ENCODE measurements at regions not wholly inside any gene's neighbourhood (a gene's known extent, or its start where the extent isn't known, plus 50 kb on each side); places are given as distances from the start of the nearest gene placed in this dataset.
"Not testable (repeated sequence)": the region's sequence is repeated elsewhere in the genome, so short reads cannot be mapped to it uniquely, and the experiment has no call there.

DNA sequence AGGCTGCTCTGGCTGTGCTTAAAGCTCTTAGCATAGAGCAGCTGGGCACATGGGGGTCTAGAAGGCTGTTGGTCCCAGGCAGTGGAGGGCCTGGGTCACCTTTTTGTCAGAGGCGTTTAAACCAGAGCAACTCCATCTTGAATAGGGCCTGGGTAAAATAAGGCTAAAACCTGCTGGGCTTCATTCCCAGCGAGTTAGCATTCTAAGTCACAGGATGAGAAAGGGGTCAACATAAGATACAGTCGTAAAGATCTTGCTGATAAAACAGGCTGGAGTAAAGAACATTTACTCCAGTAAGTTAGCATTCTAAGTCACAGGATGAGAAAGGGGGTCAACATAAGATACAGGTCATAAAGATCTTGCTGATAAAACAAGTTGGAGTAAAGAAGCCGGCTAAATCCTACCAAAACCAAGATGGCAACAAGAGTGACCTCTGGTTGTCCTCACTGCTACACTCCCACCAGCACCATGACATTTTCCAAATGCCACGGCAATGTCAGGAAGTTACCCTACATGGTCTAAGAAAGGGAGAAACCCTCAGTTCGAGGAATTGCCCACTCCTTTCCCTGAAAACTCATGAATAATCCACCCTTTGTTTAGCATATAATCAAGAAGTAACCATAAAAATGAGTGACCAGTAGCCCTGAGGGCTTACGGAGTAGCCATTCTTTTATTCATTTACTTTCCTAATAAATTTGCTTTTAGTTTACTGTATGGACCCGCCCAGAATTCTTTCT is 96.8 kb upstream of the PCBD1 start:
- DNase-seq = no peak
- in situ Hi-C loops (cut with HindIII; ENCODE audit: low pct_ligation_motif_present, low pct_unique_long_range_greater_than_20kb, low sequenced_read_pairs) = no loop called here

DNA sequence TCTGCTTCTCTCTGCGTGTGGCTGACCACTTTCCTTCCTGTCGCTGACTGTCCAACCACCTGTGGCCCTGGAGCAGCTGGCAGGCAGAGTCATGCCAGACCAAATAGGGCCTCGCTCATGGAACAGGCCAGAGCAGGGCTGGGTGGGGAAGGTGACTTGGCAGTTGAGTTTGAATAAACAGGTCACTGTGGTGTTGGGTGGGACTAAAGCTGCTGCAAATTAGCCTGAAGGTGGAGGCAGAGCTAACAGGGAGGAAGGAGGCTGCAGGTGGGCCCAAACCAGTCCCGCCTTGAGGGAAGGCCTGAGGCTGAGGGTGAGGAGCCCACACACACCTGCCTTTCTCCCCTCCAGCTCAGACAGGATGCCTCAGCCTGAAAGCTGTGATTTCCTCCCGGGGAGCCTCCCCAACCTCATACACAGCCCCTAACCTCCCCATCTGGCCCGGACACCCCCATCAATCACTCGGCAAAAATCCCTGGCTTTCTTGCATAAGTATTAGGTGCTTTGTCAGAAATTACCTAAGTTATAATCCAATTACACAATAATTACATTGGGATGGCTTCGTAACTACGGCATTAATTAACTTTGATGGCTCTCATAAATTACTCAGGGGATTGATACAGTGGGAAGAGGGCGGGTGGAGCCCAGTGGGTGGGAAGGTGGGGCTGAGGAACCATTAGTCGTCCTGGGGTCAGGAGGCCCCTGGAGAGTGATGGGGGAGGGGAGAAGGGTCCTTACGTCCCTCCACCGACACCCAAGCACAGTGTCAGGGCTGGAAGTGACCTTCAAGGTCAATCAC is 97.7 kb upstream of the PCBD1 start:
- DNase-seq = no peak

DNA sequence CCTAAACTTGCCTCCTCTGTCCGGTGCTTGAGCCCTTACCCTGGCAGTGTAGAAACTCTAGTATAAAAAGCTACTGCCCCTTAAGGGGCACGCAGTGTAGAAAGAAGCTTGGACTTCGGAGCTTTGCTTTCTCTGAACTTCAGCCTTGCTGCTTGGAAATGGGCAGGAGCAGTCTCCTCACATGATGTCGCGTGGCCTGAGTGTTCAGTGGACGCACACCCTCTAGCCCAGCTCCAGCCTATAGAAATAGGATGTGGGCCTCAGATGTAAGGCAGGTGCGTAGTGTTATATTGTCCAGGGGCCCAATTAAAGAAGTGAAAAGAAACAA is 98.2 kb upstream of the PCBD1 start:
- DNase-seq = no peak
- in situ Hi-C loops (cut with HindIII; ENCODE audit: low pct_ligation_motif_present, low pct_unique_long_range_greater_than_20kb, low sequenced_read_pairs) = no loop called here

More for the DNA sequence above, 97.7 kb upstream of the PCBD1 start:
- in situ Hi-C loops (cut with HindIII; ENCODE audit: low pct_ligation_motif_present, low pct_unique_long_range_greater_than_20kb, low sequenced_read_pairs) = no loop called here

DNA sequence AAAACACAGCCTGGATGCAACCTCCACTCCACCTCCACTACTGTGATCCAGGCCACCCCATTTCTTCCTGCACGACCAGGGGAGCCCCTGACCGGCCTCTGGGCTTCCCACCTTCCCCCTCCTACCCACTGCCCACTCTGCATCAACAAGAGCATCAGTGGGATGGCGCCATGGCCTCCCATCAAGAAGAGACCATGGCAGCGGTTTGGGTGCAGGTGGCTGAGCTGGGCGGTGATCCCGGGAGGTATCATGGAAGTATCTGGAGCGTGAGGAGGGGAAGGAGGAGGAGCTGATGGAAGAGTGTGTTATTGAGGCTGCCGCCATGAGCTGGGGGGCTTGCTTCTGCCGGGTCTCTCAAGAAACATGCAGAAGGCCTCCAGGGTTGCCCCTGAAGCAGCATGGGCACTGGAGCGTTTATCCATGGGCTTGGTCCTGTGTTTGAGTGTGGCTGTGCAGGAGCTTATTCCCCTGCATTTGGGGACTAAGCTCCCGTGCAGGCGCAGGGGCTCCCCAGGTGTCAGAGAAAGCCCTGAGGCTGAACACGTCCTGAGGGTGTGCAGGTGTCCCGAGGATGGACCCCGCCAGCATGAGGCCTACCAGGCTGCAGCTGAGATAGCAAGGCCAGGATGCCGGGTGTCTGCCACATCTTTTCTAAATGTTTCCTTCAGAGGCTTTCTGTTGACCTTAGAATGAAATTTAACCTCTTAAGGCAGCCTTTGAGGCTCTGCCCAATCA is 99.2 kb upstream of the PCBD1 start:
- no peak for DNase-seq
- in situ Hi-C loops (cut with HindIII; ENCODE audit: low pct_ligation_motif_present, low pct_unique_long_range_greater_than_20kb, low sequenced_read_pairs) = no loop called here

DNA sequence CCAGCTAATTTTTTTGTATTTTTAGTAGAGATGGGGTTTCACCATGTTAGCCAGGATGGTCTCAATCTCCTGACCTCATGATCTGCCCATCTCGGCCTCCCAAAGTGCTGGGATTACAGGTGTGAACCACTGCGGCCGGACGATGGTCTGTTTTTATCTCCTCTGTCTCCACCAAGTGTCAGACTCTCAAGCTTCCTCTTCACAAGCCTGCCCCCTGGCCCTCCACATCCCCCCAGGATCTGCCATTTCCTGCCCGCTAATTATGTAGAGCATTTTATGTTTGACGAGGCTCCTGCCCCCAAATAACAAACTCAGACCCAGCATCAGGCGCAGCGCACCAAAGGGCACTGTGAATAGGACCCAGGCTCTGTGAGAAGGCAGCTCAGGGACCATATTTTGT is 101.8 kb upstream of the PCBD1 start:
- in situ Hi-C loops (cut with HindIII; ENCODE audit: low pct_ligation_motif_present, low pct_unique_long_range_greater_than_20kb, low sequenced_read_pairs); DNase-seq: not testable (repeated sequence)

DNA sequence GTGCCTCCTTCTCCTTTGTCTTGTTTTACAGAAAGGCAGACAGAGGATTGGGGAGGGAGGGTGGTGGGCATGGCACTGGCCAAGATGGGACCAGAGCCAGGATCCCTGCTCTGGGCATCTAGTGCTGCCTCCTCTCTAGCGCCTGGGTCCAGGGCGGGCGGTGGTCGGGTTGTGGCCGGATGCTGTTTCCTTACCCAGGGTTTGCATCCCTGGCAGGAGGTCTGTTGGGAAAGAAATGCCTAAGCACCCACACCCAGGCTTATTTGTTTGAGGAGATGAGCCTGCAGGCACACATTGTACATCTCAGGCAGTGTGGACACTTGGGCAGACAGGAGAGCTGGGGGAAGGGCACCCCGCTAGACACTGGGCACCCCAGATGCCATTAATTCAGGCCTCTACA is 102.3 kb upstream of the PCBD1 start:
- in situ Hi-C loops (cut with HindIII; ENCODE audit: low pct_ligation_motif_present, low pct_unique_long_range_greater_than_20kb, low sequenced_read_pairs) = no loop called here

DNA sequence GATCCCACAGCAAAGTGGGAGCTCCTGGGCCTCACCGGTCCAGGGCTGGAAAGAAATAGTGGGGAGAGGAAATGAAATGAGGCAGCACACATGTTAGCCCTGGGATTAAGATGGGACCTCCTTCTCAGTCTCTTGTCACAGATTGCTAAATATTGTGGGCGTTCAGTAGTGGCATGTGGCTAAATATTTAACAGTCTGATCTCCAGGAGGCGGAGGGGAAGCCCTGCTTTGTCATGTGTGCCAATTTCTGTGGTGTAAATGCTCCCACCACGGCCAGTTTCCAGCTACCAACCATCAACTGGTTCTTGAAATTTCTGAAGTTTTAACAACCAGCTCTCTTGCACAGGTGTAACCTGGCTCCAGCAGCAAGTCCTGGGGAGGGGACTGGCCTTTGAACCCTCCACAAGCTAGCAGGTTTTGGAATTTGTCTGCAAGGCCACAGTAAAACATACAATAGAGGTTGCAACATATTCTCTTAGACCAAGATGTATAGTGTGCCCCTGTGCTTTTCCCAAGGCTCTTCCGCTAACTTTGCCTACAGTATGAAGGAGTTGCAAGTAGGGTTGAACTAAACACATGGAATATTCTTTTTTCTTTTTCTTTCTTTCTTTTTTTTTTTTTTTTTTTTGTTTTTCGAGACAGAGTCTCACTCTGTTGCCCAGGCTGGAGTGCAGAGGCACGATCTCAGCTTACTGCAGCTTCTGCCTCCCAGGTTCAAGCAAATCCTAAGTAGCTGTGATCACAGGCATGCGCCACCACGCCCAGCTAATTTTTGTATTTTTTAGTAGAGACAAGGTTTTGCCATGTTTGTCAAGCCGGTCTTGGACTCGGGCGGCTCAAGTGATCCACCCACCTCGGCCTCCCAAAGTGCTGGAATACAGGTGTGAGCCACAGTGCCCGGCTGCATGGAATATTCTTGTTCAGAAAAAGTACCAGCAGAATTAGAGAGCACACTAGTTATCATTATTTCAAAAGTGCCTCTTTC is 103.1 kb upstream of the PCBD1 start:
- in situ Hi-C loops (cut with HindIII; ENCODE audit: low pct_ligation_motif_present, low pct_unique_long_range_greater_than_20kb, low sequenced_read_pairs) = no loop called here
- no peak for DNase-seq

More for the DNA sequence above, 102.3 kb upstream of the PCBD1 start:
- DNase-seq = no peak

DNA sequence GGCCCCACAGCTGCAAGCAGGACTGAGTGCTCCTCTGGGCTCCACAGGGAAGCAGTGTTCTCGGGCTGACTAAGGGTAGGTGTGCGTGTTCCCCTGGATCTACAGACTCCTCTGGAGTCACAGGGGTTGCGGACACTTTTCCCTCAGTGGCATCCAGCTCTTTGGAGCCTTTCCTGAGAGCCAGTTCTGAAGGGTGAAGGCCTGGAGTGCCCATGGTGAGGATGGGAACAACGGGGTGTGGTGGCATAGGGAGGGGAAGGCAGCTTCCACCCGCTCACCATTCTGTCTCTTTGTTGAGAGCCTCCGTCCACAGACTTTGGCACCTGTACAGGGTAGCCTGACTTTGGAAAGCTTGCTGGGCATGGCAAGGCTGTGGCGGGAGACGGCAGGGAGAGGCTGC is 104.1 kb upstream of the PCBD1 start:
- in situ Hi-C loops (cut with HindIII; ENCODE audit: low pct_ligation_motif_present, low pct_unique_long_range_greater_than_20kb, low sequenced_read_pairs) = no loop called here

DNA sequence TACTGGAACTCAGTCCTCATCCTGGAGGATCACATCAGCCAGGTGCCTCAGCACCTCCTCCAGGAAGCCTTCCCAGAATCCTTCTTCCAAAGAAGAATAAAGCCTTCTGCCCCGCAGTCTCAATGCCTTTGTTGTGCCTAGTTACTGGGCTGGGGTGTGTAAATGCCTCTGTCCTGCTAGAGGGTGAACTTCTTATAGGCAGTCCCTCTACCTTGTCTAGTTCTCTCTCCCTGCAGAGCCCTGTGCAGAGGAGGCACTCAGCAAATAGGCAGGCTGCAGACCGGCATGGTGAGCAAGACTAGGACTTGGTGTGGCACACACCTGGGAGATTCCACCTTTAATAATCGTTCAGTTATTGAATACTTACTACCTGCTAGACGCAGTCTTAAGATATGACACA is 104.7 kb upstream of the PCBD1 start:
- DNase-seq = no peak

More for the DNA sequence above, 104.1 kb upstream of the PCBD1 start:
- DNase-seq = no peak

DNA sequence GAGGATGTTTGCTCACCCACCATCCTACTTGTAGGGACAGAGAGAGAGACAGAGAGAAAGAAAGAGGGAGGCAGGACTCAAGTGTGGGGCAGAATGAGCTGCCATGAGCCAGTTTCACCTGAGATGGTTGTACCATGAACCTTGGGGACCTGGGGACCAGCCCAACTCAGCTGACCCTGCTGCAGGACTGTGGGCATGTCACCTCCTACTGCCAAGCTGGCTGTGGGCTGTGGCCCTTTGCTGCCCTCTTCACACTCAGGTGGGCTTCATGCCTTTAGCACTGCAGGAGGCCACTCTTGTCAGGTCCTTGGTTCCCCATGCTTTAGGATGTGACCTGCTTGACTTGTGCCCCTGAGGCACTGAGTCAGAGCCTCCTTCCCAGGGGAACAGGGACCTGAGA is 108.2 kb upstream of the PCBD1 start:
- in situ Hi-C loops (cut with HindIII; ENCODE audit: low pct_ligation_motif_present, low pct_unique_long_range_greater_than_20kb, low sequenced_read_pairs) = no loop called here
- no peak for DNase-seq

More for the DNA sequence above, 104.7 kb upstream of the PCBD1 start:
- in situ Hi-C loops (cut with HindIII; ENCODE audit: low pct_ligation_motif_present, low pct_unique_long_range_greater_than_20kb, low sequenced_read_pairs) = no loop called here

DNA sequence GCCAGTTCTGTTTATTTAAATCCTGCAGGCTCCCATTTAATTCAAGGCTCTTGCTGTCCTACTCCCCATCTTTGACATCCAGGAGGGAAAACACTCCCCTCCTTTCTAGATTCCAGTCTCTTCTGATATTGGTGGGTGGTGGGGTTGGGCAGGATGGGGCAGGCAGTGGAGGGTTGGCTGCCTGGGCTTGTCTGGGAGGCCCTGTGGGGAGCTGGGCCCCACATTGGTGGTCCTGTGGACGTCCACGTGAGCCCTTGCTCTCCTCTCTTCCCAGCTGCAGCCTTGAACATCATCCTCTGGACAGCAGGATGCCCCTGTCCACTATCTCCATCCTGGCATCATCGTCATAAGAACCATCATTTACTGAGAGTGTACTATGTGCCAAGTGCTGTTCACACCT is 108.9 kb upstream of the PCBD1 start:
- in situ Hi-C loops (cut with HindIII; ENCODE audit: low pct_ligation_motif_present, low pct_unique_long_range_greater_than_20kb, low sequenced_read_pairs) = no loop called here
- no peak for DNase-seq

DNA sequence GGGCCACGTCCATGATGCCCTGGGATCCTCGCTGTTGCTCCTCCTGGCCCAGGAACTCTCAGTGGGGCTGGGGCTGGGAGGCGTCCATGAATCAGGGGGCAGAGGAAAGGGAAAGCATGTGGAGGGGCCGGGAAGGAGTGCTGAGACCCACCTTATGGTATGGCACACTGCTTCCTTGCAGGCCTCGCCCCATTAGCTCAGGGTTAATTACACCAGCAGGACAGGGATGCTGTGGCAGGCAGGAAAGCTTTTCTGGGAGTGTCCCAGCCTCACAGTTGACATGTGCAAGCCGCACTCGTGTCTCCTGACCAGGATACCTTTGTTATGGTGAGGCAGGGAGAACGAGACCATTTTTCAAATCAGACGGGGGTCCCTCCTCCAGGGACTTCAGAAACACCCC is 109.7 kb upstream of the PCBD1 start:
- DNase-seq = no peak
- in situ Hi-C loops (cut with HindIII; ENCODE audit: low pct_ligation_motif_present, low pct_unique_long_range_greater_than_20kb, low sequenced_read_pairs) = no loop called here

DNA sequence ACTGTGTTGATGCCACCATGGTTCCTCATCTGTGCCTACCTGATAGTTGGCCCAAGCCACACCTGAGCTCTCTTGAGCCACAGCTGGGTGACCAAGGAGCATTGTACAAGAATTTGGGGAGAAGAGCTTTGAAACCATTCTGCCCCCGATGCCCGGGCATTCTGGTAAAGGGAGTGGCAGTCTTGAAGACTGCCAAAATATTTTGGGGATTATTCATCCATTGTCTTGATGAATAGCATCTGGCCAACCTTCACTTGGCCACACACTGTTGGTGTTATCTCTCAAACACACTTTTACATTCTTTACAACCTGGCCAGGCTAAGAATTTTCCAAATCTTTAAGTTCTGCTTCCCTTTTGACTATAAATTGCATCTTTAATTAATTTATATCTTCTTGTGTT is 113.1 kb upstream of the PCBD1 start:
- DNase-seq = no peak
- in situ Hi-C loops (cut with HindIII; ENCODE audit: low pct_ligation_motif_present, low pct_unique_long_range_greater_than_20kb, low sequenced_read_pairs) = no loop called here

DNA sequence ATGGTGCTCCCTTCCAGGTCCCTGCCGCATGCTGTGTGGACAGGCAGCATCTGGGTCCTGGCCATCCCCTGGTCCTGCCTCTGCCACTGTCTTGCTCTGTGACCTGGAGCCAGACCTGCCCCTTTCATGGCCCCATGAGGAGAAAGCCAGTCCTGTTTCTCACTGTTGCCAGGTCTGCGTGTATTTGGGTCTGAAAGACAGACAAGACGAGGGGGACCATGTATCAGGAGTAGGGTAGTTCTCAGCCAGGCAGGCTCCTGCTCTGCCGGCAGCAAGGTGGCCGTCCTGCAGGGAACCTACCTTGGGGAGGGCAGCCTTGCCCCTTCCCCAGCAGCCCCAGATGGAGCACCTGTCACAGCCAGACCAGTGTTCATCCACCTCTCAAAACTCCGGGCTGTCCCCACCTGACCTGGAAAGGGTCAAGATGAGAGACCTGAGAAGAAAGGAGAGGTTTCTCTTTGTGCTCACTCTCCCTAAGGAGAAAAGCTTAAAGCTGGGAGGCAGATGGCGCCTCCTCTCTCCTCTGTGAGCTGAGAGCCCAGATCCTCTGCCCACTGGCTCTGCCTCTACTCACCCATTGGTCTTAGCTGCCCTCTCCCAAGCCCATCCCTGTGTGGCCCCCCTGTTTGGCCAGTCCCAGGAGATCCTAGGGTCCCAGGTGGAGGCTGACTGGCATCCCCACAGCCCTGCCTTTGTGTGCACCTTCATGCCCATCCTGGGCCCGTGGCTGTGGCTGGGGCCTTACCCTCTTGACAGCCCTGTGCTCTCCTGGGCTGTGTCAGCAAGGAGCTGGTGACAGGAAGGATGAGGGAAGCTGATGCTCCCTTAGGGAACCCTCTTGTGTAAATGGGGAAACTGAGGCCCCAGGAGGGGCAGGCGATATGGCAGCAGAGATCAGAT is 116.1 kb upstream of the PCBD1 start:
- DNase-seq = no peak
- in situ Hi-C loops (cut with HindIII; ENCODE audit: low pct_ligation_motif_present, low pct_unique_long_range_greater_than_20kb, low sequenced_read_pairs) = no loop called here

DNA sequence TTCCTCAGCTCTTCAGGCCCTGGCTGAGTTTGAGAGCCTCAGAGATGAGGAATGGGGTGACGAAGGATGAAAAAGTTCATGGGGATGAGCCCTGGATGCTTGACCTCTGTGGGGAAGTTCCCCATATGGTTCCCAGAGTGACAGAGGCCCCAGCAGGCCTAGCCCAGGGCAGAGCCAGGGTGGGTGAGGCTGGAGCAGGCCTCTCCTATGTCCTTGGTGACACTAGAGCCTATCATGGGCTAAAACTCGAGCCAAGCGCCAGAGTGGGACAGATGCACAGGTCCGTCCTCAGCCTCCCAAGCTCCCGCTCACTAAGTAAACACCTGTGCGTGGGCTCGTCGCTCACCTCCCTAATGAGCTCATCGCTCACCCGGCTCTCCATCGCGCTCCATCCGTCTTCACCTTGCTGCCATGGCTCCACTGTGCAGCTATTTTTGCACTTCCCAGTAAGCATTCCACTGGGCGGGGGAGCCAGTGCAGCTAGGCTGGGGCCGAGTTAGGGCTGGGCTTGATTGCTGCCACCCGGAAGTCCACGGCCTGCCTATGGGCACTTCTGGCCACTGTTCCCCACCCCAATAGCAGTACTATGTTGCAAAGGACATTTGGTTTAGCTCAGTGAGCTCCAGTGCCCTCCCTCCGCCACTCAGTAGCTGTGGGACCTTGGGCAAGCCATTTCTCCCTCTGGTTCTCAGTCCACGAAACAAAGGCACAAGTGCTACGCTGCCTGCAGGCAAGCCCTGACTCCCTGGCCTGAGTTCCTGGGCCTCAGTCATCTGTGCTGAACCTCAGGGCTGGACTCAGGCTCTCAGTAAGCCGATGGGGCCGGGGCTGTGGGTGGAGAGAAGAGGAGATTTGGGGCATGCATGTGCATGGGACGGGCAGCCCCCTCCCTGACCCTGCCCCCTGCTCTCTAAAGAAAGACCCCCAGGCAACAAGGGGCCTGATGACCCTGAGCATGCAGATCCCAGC is 117.3 kb upstream of the PCBD1 start:
- DNase-seq = no peak
- in situ Hi-C loops (cut with HindIII; ENCODE audit: low pct_ligation_motif_present, low pct_unique_long_range_greater_than_20kb, low sequenced_read_pairs) = no loop called here

DNA sequence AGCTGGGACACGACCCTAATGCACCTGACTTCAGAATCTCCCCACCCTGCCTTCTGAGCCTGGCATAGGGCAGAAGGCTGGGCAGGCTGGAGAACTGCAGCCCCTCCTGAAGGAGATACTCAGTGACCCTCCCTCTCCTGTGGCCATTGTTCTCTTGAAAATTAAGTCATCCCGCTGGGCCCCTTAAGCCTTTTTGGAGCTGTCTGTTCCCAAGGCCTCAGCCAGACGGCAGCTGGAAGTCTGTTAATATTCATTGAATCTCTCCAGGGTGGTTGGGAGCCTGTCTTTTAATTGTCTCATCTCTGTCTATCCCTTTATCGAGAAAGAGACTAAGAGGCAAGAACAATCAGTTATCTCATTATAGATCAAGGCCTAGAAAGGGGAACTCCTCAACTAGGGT is 118.1 kb upstream of the PCBD1 start:
- in situ Hi-C loops (cut with HindIII; ENCODE audit: low pct_ligation_motif_present, low pct_unique_long_range_greater_than_20kb, low sequenced_read_pairs) = no loop called here
- no peak for DNase-seq
